H1 (cell line): ENCODE measurements at regions not wholly inside any gene's neighbourhood (a gene's known extent, or its start where the extent isn't known, plus 50 kb on each side); places are given as distances from the start of the nearest gene placed in this dataset.

Experiments used
- CTCF ChIA-PET: fragments of 300-600 bp; sonication (Branson Sonifier 250); formaldehyde crosslinking; loops from one replicate; lab custom pipeline; 2021; ENCODE audit not compliant: partially characterized antibody; lab: Charles Lee
- POLR2A ChIA-PET: fragments of 300-600 bp; sonication (Branson Sonifier 250); formaldehyde crosslinking; loops from one replicate; lab custom pipeline; 2021; ENCODE audit warnings: inconsistent platforms; ENCODE audit not compliant: partially characterized antibody; lab: Charles Lee
- DNase-seq, 2 experiments: peaks; one replicate each; pipeline versions ENCODE4 v3.0.0 to v3.0.0-alpha.2; 2010 to 2022; ENCODE audit warnings: low spot score in 2 of 2, low read depth in 1 of 2, mixed read lengths in 1 of 2
- FAIRE-seq: peaks from 2 replicates; lab custom pipeline; 2011; peaks lifted over from hg19 to GRCh38; lab: Jason Lieb, UNC
- H2AFZ ChIP-seq: 2 replicates; pipeline ENCODE4 v1.8.1; 2012; ENCODE audit warnings: low read length, inconsistent platforms
- H2AK5ac ChIP-seq: 2 replicates; pipeline ENCODE4 v1.6.1; 2013; ENCODE audit warnings: low read depth, low read length
- H2BK120ac ChIP-seq: replicated peaks from 2 replicates; pipeline ENCODE3; 2013; ENCODE audit warnings: low read depth, low read length, inconsistent platforms
- H2BK12ac ChIP-seq: 2 replicates; pipeline ENCODE4 v1.6.1; 2013; ENCODE audit warnings: low read depth, low read length
- H2BK15ac ChIP-seq: 2 replicates; pipeline ENCODE4 v1.6.1; 2013; ENCODE audit warnings: low read length
- H2BK20ac ChIP-seq: 2 replicates; pipeline ENCODE4 v1.6.1; 2013; ENCODE audit warnings: low read length
- H2BK5ac ChIP-seq: 2 replicates; pipeline ENCODE4 v1.6.1; 2013; ENCODE audit warnings: low read depth, low read length
- H3K14ac ChIP-seq: 2 replicates; pipeline ENCODE4 v1.6.1; 2013; ENCODE audit warnings: inconsistent platforms; ENCODE audit not compliant: insufficient read length
- H3K18ac ChIP-seq: 2 replicates; pipeline ENCODE4 v1.6.1; 2013; ENCODE audit warnings: low read length; ENCODE audit errors: extremely low read depth
- H3K23ac ChIP-seq: 2 replicates; pipeline ENCODE4 v1.6.1; 2013; ENCODE audit warnings: inconsistent platforms; ENCODE audit not compliant: insufficient read length
- H3K23me2 ChIP-seq: 2 replicates; pipeline ENCODE4 v1.6.1; 2013; ENCODE audit warnings: low read depth, low read length
- H3K27ac ChIP-seq: 2 replicates; pipeline ENCODE4 v1.6.1; 2011; ENCODE audit warnings: low read depth, low read length, inconsistent platforms
- H3K27me3 ChIP-seq, 4 experiments: replicated peaks in 1 of 4; 1 replicate in 1 of 4; 2 replicates in 3 of 4; pipeline versions ENCODE4 v1.6.1 to v1.8.1; 2011 to 2013; ENCODE audit warnings: low read length in 3 of 4, mild to moderate bottlenecking in 3 of 4, inconsistent platforms in 2 of 4, mixed read lengths in 2 of 4, moderate library complexity in 1 of 4; ENCODE audit not compliant: control insufficient read depth in 3 of 4, insufficient read depth in 3 of 4; ENCODE audit errors: extremely low read depth in 1 of 4
- H3K36me3 ChIP-seq, 4 experiments: 2 replicates each; pipeline versions ENCODE4 v1.6.1 to v1.8.1; 2011 to 2013; ENCODE audit warnings: mild to moderate bottlenecking in 4 of 4, low read length in 3 of 4, moderate library complexity in 2 of 4, control low read depth in 1 of 4, inconsistent platforms in 1 of 4; ENCODE audit not compliant: insufficient read depth in 4 of 4, control insufficient read depth in 2 of 4
- H3K4ac ChIP-seq: replicated peaks from 2 replicates; pipeline ENCODE3; 2013; ENCODE audit warnings: low read length, low read depth, mixed read lengths, inconsistent platforms; ENCODE audit not compliant: insufficient read length
- H3K4me1 ChIP-seq, 4 experiments: replicated peaks in 1 of 4; 1 replicate in 1 of 4; 2 replicates in 3 of 4; pipeline versions ENCODE4 v1.6.1 to v1.8.1; 2011 to 2013; ENCODE audit warnings: low read length in 3 of 4, inconsistent platforms in 2 of 4, mixed read lengths in 1 of 4; ENCODE audit not compliant: insufficient read depth in 4 of 4, control insufficient read depth in 3 of 4
- H3K4me2 ChIP-seq, 2 experiments: 2 replicates each; pipeline versions ENCODE4 v1.6.1 to v1.8.1; 2011 to 2013; ENCODE audit warnings: low read depth in 2 of 2, low read length in 2 of 2, control low read depth in 1 of 2, inconsistent platforms in 1 of 2, mild to moderate bottlenecking in 1 of 2; ENCODE audit not compliant: insufficient read depth in 1 of 2
- H3K4me3 ChIP-seq, 4 experiments: fragments of 200-600, 300-600 bp in 1 of 4; sonication (generic), shearing (Covaris generic), sonication (Bioruptor Twin) in 1 of 4; 2 replicates each; pipeline versions ENCODE4 v1.5.1 to v1.8.1; 2011 to 2016; ENCODE audit warnings: low read length in 4 of 4, low read depth in 3 of 4, control low read depth in 2 of 4, inconsistent platforms in 2 of 4, mild to moderate bottlenecking in 2 of 4, mixed read lengths in 1 of 4, moderate library complexity in 1 of 4; ENCODE audit not compliant: insufficient read depth in 2 of 4; ENCODE audit errors: extremely low read depth in 1 of 4
- H3K56ac ChIP-seq: replicated peaks from 2 replicates; pipeline ENCODE3; 2013; ENCODE audit warnings: low read depth, mild to moderate bottlenecking, mixed read lengths, low read length, inconsistent platforms; ENCODE audit not compliant: insufficient read length
- H3K79me1 ChIP-seq: 2 replicates; pipeline ENCODE4 v1.6.1; 2013; ENCODE audit warnings: low read depth, low read length, control low read depth
- H3K79me2 ChIP-seq, 2 experiments: 2 replicates each; pipeline versions ENCODE4 v1.6.1 to v1.8.1; 2012 to 2013; ENCODE audit warnings: low read length in 2 of 2, mild to moderate bottlenecking in 2 of 2, inconsistent platforms in 1 of 2; ENCODE audit not compliant: insufficient read depth in 2 of 2, control insufficient read depth in 1 of 2
- H3K9ac ChIP-seq, 4 experiments: replicated peaks in 1 of 4; 1 replicate in 1 of 4; 2 replicates in 3 of 4; pipeline versions ENCODE4 v1.6.1 to v1.8.1; 2011 to 2013; ENCODE audit warnings: low read depth in 3 of 4, low read length in 3 of 4, control low read depth in 2 of 4, mild to moderate bottlenecking in 2 of 4, moderate library complexity in 2 of 4, inconsistent platforms in 1 of 4; ENCODE audit errors: extremely low read depth in 1 of 4
- H3K9me3 ChIP-seq, 2 experiments: 2 replicates each; pipeline versions ENCODE4 v1.6.1 to v1.8.1; 2012 to 2013; ENCODE audit warnings: mild to moderate bottlenecking in 2 of 2, moderate library complexity in 2 of 2, control low read depth in 1 of 2, inconsistent platforms in 1 of 2, low read depth in 1 of 2, low read length in 1 of 2, mixed read lengths in 1 of 2; ENCODE audit not compliant: insufficient read depth in 2 of 2
- H4K20me1 ChIP-seq, 2 experiments: replicated peaks in 1 of 2; 2 replicates each; pipeline versions ENCODE3 to v1.8.1; 2011 to 2013; ENCODE audit warnings: inconsistent platforms in 2 of 2, low read length in 2 of 2, mild to moderate bottlenecking in 1 of 2; ENCODE audit not compliant: insufficient read depth in 2 of 2, control insufficient read depth in 1 of 2
- H4K5ac ChIP-seq: 2 replicates; pipeline ENCODE4 v1.6.1; 2013; ENCODE audit warnings: low read length, low read depth, mixed read lengths, inconsistent platforms; ENCODE audit not compliant: insufficient read length
- H4K8ac ChIP-seq: 2 replicates; pipeline ENCODE4 v1.8.0; 2013; ENCODE audit warnings: mild to moderate bottlenecking, moderate library complexity, low read length, inconsistent platforms; ENCODE audit not compliant: insufficient read depth; ENCODE audit errors: extremely low read depth
- H4K91ac ChIP-seq: replicated peaks from 2 replicates; pipeline ENCODE3; 2013; ENCODE audit warnings: low read length, mixed read lengths, inconsistent platforms; ENCODE audit not compliant: insufficient read length
- EZH2 ChIP-seq: fragments of 200-600 bp; sonication (generic); IDR thresholded peaks from 2 replicates; pipeline ENCODE4 v1.7.1; 2012; ENCODE audit warnings: low read depth, mild to moderate bottlenecking, moderate library complexity, low read length, inconsistent platforms; ENCODE audit not compliant: severe bottlenecking
- RAD21 ChIP-seq, 2 experiments: IDR thresholded peaks in 1 of 2; conservative IDR thresholded peaks in 1 of 2; 2 replicates each; pipeline ENCODE4 v1.6.1; 2011; ENCODE audit warnings: low read depth in 2 of 2, low read length in 2 of 2, improper control_type of control experiment in 1 of 2, inconsistent platforms in 1 of 2, mild to moderate bottlenecking in 1 of 2, moderate library complexity in 1 of 2
- SUZ12 ChIP-seq: fragments of 200-600 bp; sonication (generic); IDR thresholded peaks from 2 replicates; pipeline ENCODE4 v1.6.1; 2012; ENCODE audit warnings: mild to moderate bottlenecking, inconsistent platforms, low read length, moderate library complexity, mixed read lengths
- YY1 ChIP-seq: IDR thresholded peaks from 2 replicates; pipeline ENCODE4 v1.6.1; 2011; ENCODE audit warnings: low read depth, mild to moderate bottlenecking, low read length
- WGBS, 2 experiments: shearing (Covaris generic) in 1 of 2; methylation state at CpG; one replicate each; pipeline versions ENCODE4 v1.1.6 to v1.1.7; 2013 to 2015; ENCODE audit warnings: low lambda C conversion rate in 2 of 2, mixed read lengths in 2 of 2, inconsistent platforms in 1 of 2, low coverage in 1 of 2, missing lambda C conversion rate in 1 of 2; ENCODE audit not compliant: insufficient replicate concordance in 2 of 2, insufficient coverage in 1 of 2, insufficient read length in 1 of 2; ENCODE audit errors: extremely low coverage in 1 of 2, missing lambda C conversion rate in 1 of 2; 5-methylcytosine and 5-hydroxymethylcytosine counted together

GRCh38 chr3:43998370-43998835 is 243.3 kb upstream of the TOPAZ1 start:
- no peak overlapping the region for H3K14ac ChIP-seq
- H3K23ac ChIP-seq: no peak overlapping the region
- no peaks in the 10 kb centered on the region for H3K79me1 ChIP-seq
- H3K4me3 ChIP-seq: peak overlapping the region; percentile 48 to 75 (median 65)
- H2AFZ ChIP-seq: peak overlapping the region; percentile 57; the same call in 1 of the 2 replicates
- H3K18ac ChIP-seq: peak overlapping the region; percentile 83
- peak overlapping the region; percentile 63 for H4K8ac ChIP-seq
- peaks cover 48% of the 10 kb centered on the region for H3K23me2 ChIP-seq
- H3K9me3 ChIP-seq: peaks cover 0 to 2% of the 10 kb centered on the region in 2 experiments; a peak in 2 of 4 replicates
- H3K4me2 ChIP-seq: peak overlapping the region; percentile 91 to 100
- peak overlapping the region; percentile 90 for H2BK12ac ChIP-seq
- H3K4me1 ChIP-seq: peaks cover 0 to 31% (median 17%) of the 10 kb centered on the region in 4 experiments; a peak in 6 of 7 replicates
- H2BK15ac ChIP-seq: peak overlapping the region; percentile 40; the same call in 1 of the 2 replicates
- ChIA-PET CTCF (interaction anchor here (0.9 kb wide), 1 partner anchor 143 kb away, joined by 3 read pairs; no protein-coding TSS in a partner anchor), POLR2A (interaction anchor here (0.9 to 1.2 kb wide), 2 partner anchors 89 to 105 kb away, joined by 3 to 5 read pairs; no protein-coding TSS in a partner anchor)
- H3K27me3 ChIP-seq: peaks cover 39 to 68% (median 63%) of the 10 kb centered on the region in 4 experiments
- H4K91ac ChIP-seq: peak overlapping the region; percentile 83
- H2AK5ac ChIP-seq: no peak overlapping the region
- WGBS, 2 experiments: 3% methylated on average over 25 of the region's 25 CpGs; no CpG with 5 or more reads in 1 of the 2 experiments
- H3K4ac ChIP-seq: no peak overlapping the region
- H2BK120ac ChIP-seq: peak overlapping the region; percentile 25
- H3K79me2 ChIP-seq: no peaks in the 10 kb centered on the region
- no peak overlapping the region for H4K5ac ChIP-seq
- peak overlapping the region; percentile 46; the same call in 1 of the 2 replicates for H2BK5ac ChIP-seq
- DNase-seq: peak in 1 of 2 experiments; percentile 73
- no peak for FAIRE-seq
- H2BK20ac ChIP-seq: no peak overlapping the region
- no peaks in the 10 kb centered on the region for H4K20me1 ChIP-seq
- peak overlapping the region; percentile 39 for H3K56ac ChIP-seq
- H3K27ac ChIP-seq: no peak overlapping the region
- peak; percentile 83 for TF ChIP-seq EZH2
- TF ChIP-seq RAD21 (IDR thresholded peaks at IDR 0.05 in 1 of 2, conservative IDR thresholded peaks at IDR 0.05 in 1 of 2; ENCODE audit: low read depth in 2 of 2, low read length in 2 of 2): 0 out of 4 replicates have a peak, but pooled peaks of 1 of the 2 experiments have one; percentile 0
- no peak for TF ChIP-seq YY1
- TF ChIP-seq SUZ12: peak; percentile 91
- peak overlapping the region in 1 of 4 experiments; percentile 6; a peak in 1 of 7 replicates for H3K9ac ChIP-seq
- H3K36me3 ChIP-seq: no peaks in the 10 kb centered on the region
